Endothelial cell of umbilical vein (primary cell): ENCODE measurements at regions not wholly inside any gene's neighbourhood (a gene's known extent, or its start where the extent isn't known, plus 50 kb on each side); places are given as distances from the start of the nearest gene placed in this dataset.

ENCODE experiments used
- BruUV-seq: library from RNA; stranded (reverse); fragments of 400-500 nt; replicated peaks from 2 replicates; lab custom pipeline; 2021; lab: Mats Ljungman, UMichigan
- CTCF ChIA-PET: fragments of 300-600, 350-600 bp; sonication (Branson Sonifier 250); formaldehyde crosslinking; loops from one replicate; lab custom pipeline; 2021; ENCODE audit warnings: antibody characterized with exemption, inconsistent platforms; lab: Charles Lee
- POLR2A ChIA-PET: fragments of 300-600, 350-600 bp; sonication (Branson Sonifier 250); formaldehyde crosslinking; loops from one replicate; lab custom pipeline; 2021; ENCODE audit warnings: antibody characterized with exemption, inconsistent platforms; lab: Charles Lee
- DNase-seq: peaks from one replicate; pipeline ENCODE4 v3.0.0-alpha.2; 2011; ENCODE audit warnings: low read depth, low spot score
- FAIRE-seq: peaks from 2 replicates; lab custom pipeline; 2011; peaks lifted over from hg19 to GRCh38; lab: Jason Lieb, UNC
- H2AFZ ChIP-seq: 2 replicates; pipeline ENCODE4 v1.6.0; 2012; ENCODE audit warnings: low read depth, low read length, control low read depth, inconsistent platforms
- H3K27ac ChIP-seq: 2 replicates; pipeline ENCODE4 v1.5.1; 2011; ENCODE audit warnings: low read depth, mild to moderate bottlenecking, control low read depth, low read length, moderate library complexity; ENCODE audit not compliant: insufficient read depth
- H3K27me3 ChIP-seq, 2 experiments: 2 replicates each; pipeline versions ENCODE4 v1.6.0 to v1.6.1; 2011; ENCODE audit warnings: low read length in 2 of 2, mixed read lengths in 1 of 2; ENCODE audit not compliant: control insufficient read depth in 2 of 2, insufficient read depth in 2 of 2
- H3K36me3 ChIP-seq, 2 experiments: 2 replicates in 1 of 2; 3 replicates in 1 of 2; pipeline ENCODE4 v1.5.1; 2011; ENCODE audit warnings: low read length in 2 of 2, mild to moderate bottlenecking in 1 of 2, moderate library complexity in 1 of 2; ENCODE audit not compliant: control insufficient read depth in 2 of 2, insufficient read depth in 2 of 2; ENCODE audit errors: extremely low read depth in 1 of 2
- H3K4me1 ChIP-seq: 3 replicates; pipeline ENCODE4 v1.5.1; 2011; ENCODE audit warnings: mild to moderate bottlenecking, low read length; ENCODE audit not compliant: control insufficient read depth, insufficient read depth; ENCODE audit errors: extremely low read depth
- H3K4me2 ChIP-seq: 2 replicates; pipeline ENCODE4 v1.6.1; 2011; ENCODE audit warnings: low read length, control low read depth, mixed read lengths; ENCODE audit not compliant: insufficient read depth
- H3K4me3 ChIP-seq, 3 experiments: fragments of 200-600 bp in 1 of 3; sonication (generic), shearing (Covaris generic) in 1 of 3; replicated peaks in 1 of 3; 2 replicates each; pipeline ENCODE4 v1.5.1; 2011 to 2016; ENCODE audit warnings: control low read depth in 3 of 3, low read length in 3 of 3, mild to moderate bottlenecking in 2 of 3, inconsistent platforms in 1 of 3, low read depth in 1 of 3, moderate library complexity in 1 of 3; ENCODE audit not compliant: insufficient read depth in 1 of 3
- H3K79me2 ChIP-seq: 2 replicates; pipeline ENCODE4 v1.6.0; 2012; ENCODE audit warnings: low read length, inconsistent platforms; ENCODE audit not compliant: control insufficient read depth, insufficient read depth
- H3K9ac ChIP-seq: replicated peaks from 2 replicates; pipeline ENCODE3; 2011; ENCODE audit warnings: low read length, control low read depth; ENCODE audit not compliant: insufficient read depth; ENCODE audit errors: extremely low read depth
- H3K9me1 ChIP-seq: replicated peaks from 3 replicates; pipeline ENCODE4 v1.6.0; 2011; ENCODE audit warnings: mild to moderate bottlenecking, low read length; ENCODE audit not compliant: control insufficient read depth, insufficient read depth; ENCODE audit errors: extremely low read depth
- H3K9me3 ChIP-seq: replicated peaks from 2 replicates; pipeline ENCODE4 v1.5.1; 2012; ENCODE audit warnings: low read length, inconsistent platforms; ENCODE audit not compliant: control insufficient read depth, insufficient read depth
- H4K20me1 ChIP-seq: replicated peaks from 2 replicates; pipeline ENCODE3; 2011; ENCODE audit warnings: mild to moderate bottlenecking, low read length; ENCODE audit not compliant: control insufficient read depth, insufficient read depth; ENCODE audit errors: extremely low read depth
- CTCF ChIP-seq, 2 donors: IDR thresholded peaks; 1 replicate in 1 of 2; 2 replicates in 1 of 2; pipeline ENCODE4 v1.5.1; 2011; ENCODE audit warnings: low read length in 2 of 2, mild to moderate bottlenecking in 2 of 2, moderate library complexity in 2 of 2, control low read depth in 1 of 2, inconsistent platforms in 1 of 2, low read depth in 1 of 2; ENCODE audit not compliant: insufficient read depth in 1 of 2; ENCODE audit errors: extremely low read depth in 1 of 2
- EZH2 ChIP-seq: IDR thresholded peaks from 2 replicates; pipeline ENCODE4 v1.6.1; 2012; ENCODE audit warnings: borderline replicate concordance, low read depth, mild to moderate bottlenecking, moderate library complexity, low read length, inconsistent platforms; ENCODE audit not compliant: severe bottlenecking
- FOS ChIP-seq: IDR thresholded peaks from 2 replicates; pipeline ENCODE4 v1.6.1; 2011; ENCODE audit warnings: mild to moderate bottlenecking, low read length, moderate library complexity, borderline replicate concordance; ENCODE audit not compliant: insufficient read depth
- GATA2 ChIP-seq: IDR thresholded peaks from 2 replicates; pipeline ENCODE4 v1.7.0; 2011; ENCODE audit warnings: low read depth, mild to moderate bottlenecking, moderate library complexity, mixed read lengths, low read length; ENCODE audit not compliant: insufficient read length, insufficient read depth
- JUN ChIP-seq: IDR thresholded peaks from 2 replicates; pipeline ENCODE4 v1.6.1; 2011; ENCODE audit warnings: borderline replicate concordance, low read depth; ENCODE audit not compliant: insufficient read length, insufficient read depth
- MAX ChIP-seq: IDR thresholded peaks from 2 replicates; pipeline ENCODE4 v1.6.1; 2011; ENCODE audit not compliant: insufficient read depth, insufficient read length
- MYC ChIP-seq: IDR thresholded peaks from one replicate; pipeline ENCODE4 v1.6.1; 2011; ENCODE audit warnings: mild to moderate bottlenecking, low read depth, low read length
- POLR2A ChIP-seq: IDR thresholded peaks from 2 replicates; pipeline ENCODE4 v1.6.1; 2012; ENCODE audit warnings: low read depth, mild to moderate bottlenecking, control low read depth, low read length
- POLR2AphosphoS5 ChIP-seq: IDR thresholded peaks from 2 replicates; pipeline ENCODE4 v1.6.1; 2012; ENCODE audit warnings: low read depth, mild to moderate bottlenecking, control low read depth, low read length, moderate library complexity; ENCODE audit not compliant: insufficient read depth
- dilution Hi-C: fragments of 300-500 bp; cut with MboI; formaldehyde crosslinking; loops from one replicate; pipeline ENCODE4 v1.15.0; 2019; ENCODE audit warnings: low sequenced_read_pairs; ENCODE audit not compliant: extremely low pct_ligation_motif_present
- intact Hi-C: fragments of 100-400 bp; cut with micrococcal nuclease; formaldehyde crosslinking; loops from one replicate; pipeline ENCODE4 v1.10.0; 2022

- DNase-seq: no peak
- Histone ChIP-seq H3K4me1 (no peaks in the 10 kb centered on the region), H2AFZ (no peak overlapping the region), H3K79me2 (no peaks in the 10 kb centered on the region), H3K9ac (no peak overlapping the region), H3K9me1 (no peaks in the 10 kb centered on the region), H3K4me2 (no peak overlapping the region), H4K20me1 (no peaks in the 10 kb centered on the region), H3K27me3 (no peaks in the 10 kb centered on the region), H3K36me3 (no peaks in the 10 kb centered on the region), H3K27ac (no peak overlapping the region), H3K9me3 (no peaks in the 10 kb centered on the region), H3K4me3 (no peak overlapping the region)
- dilution Hi-C loops: no loop called here
- no peak for FAIRE-seq
- no TSS peak for BruUV-seq
- intact Hi-C loops: no loop called here
- POLR2A ChIA-PET: no interaction called here
- no peak for TF ChIP-seq GATA2
- no peak for TF ChIP-seq POLR2AphosphoS5
- TF ChIP-seq POLR2A: no peak
- no peak for TF ChIP-seq FOS
- no peak for TF ChIP-seq MYC
- TF ChIP-seq MAX: no peak
- TF ChIP-seq CTCF (IDR thresholded peaks at IDR 0.05; ENCODE audit: extremely low read depth in 1 of 2, insufficient read depth in 1 of 2, low read depth in 1 of 2, low read length in 2 of 2): no peak
- no peak for TF ChIP-seq EZH2
- TF ChIP-seq JUN: no peak
- CTCF ChIA-PET: no interaction called here
These were observed 363.6 kb downstream of the CTTN start for GRCh38 chr11:70761908-70762337.
